HG03354 (cell line): ENCODE measurements at regions not wholly inside any gene's neighbourhood (a gene's known extent, or its start where the extent isn't known, plus 50 kb on each side); places are given as distances from the start of the nearest gene placed in this dataset.

Source experiments
- ATAC-seq: cut with Tn5 transposase; IDR thresholded peaks from one replicate; pipeline ENCODE4 v1.9.1; 2021; ENCODE audit warnings: mild to moderate bottlenecking; ENCODE audit not compliant: unreplicated experiment, poor library complexity, severe bottlenecking

- ATAC-seq: no peak
Observed at GRCh38 chr10:33732161-33732680, 397.8 kb upstream of the NRP1 start.

DNA sequence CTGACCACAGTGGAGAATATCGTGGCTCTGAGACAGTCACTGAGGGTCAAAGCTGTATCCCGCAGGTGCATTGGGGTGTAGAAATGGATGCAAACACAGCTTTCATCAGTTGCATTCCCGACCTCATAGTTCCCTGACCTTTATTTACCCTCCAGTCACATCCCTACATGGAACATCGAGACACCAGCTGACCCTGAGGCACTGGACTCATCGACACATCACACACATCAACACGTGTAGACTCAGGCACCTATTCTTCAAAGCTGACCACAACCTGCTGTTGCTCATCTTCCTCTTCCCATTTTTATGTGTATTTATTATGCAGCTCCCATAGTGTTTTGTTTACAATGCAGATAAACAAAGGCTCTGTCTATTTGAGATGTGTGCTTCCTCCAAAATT, 396.9 kb upstream of the NRP1 start:
- ATAC-seq: no peak

- no peak for ATAC-seq
Observed at GRCh38 chr10:33725430-33725829, 391.0 kb upstream of the NRP1 start.

- no peak for ATAC-seq
Observed at GRCh38 chr10:33723181-33723580, 388.7 kb upstream of the NRP1 start.

DNA sequence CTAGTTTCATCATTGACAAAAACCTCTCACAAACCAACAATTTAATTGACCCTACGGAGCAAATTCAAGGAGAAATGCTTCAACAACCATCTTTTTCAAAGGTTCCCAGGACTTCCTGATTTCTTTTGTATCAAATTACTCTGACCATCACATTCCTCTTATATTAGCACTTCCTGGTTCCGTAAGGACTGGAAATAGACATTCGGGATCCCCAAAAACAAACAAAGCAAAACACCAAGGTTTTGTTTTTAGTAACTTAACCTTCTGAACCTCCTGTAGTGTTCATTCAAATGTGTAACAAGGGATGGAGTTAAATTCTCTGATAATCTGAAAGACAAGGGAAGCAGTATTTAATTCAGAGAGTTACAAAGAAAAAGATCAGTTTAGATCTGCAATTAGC, 387.6 kb upstream of the NRP1 start:
- no peak for ATAC-seq

DNA sequence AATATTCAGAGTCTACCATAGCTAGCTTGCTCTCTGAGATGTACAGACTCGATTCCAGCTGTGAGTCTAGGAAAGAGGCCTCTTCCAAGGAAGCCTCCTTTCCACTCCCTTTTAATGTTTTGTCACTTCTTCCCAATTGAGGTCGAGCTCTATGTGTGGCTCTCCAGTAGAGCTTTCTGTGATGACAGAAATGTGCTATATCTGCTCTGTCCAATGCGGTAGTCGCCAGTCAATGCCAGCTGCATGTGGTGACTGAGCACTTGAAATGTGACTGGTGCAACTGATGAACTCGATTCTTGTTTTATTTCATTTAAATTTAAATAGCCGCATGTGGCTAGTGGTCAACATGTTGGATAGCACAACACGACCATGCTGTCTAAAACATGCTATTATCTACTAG, 387.0 kb upstream of the NRP1 start:
- ATAC-seq: no peak

DNA sequence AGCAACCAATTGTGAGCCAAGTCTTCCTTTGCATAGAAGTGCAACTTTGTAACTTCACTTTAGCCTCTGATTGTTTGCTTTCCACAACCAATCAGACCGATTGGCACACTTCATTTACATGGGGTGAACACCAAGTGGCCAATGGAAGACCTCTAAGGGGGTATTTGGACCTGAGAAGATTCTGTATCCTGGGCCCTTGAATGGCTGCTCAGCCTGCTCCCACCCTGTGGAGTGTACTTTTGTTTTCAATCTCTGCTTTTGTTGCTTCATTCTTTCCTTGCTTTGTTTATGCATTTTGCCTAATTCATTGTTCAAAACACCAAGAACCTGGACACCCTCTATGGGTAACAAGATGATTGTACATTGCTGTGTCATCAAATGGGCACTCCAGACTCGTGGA, 385.7 kb upstream of the NRP1 start:
- ATAC-seq: no peak

DNA sequence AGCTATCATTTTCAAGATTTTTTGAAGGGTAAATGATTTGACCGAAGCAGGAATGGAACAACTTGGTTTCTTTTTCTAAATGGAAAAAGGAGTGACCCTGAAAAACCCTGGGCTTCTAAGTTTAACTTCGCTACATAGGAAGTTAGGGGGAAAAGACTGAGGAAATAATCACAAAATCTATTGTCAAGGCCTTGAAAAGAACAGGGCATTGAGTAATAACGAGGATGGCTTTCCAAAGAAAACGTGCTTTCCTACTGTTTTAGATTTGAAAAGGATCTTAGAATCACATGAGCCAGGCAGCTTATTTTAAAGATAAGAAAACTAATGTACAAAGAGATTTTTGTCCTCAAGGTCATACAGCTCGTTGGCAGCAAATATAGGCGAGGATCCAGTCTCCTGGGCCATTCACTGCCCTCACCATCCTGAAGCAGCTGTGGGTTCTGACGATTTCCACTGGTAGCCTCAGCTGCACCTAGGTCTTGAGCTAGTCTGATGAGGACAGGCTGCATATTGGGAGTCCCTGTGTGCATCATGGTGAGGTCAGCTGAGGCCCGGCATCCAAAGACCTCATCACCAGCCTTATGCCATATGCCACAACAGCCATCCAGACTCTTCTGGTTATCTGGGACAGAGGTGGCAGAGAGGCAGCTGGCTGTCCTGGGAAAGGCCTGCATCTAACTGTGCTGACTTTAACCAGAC, 384.7 kb upstream of the NRP1 start:
- no peak for ATAC-seq

- peak; percentile 60 for ATAC-seq
Observed at GRCh38 chr10:33716501-33717267, 382.2 kb upstream of the NRP1 start.

- ATAC-seq: peak; percentile 80
Observed at GRCh38 chr10:33715303-33715975, 381.0 kb upstream of the NRP1 start.

DNA sequence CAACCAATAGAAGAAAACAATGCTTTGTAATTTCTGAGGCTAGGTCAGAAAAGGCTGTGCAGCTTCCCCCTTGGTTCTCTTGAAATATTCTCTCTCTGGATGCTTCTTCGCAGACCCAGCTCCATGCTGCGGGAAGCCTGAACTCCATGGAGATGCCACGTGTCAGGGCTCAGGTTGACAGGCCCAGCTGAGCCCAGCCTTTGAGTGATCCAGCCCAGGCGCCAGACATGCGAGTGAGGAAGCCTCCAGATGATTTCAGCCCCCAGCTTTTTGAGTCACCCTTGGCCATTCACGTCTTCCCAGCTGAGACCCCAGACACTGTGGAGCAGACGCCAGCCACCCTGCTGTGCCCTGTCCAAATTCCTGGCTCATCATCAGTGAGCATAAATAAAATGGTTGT, 378.4 kb upstream of the NRP1 start:
- no peak for ATAC-seq

GRCh38 chr10:33710006-33710405, 375.5 kb upstream of the NRP1 start:
- ATAC-seq: no peak

DNA sequence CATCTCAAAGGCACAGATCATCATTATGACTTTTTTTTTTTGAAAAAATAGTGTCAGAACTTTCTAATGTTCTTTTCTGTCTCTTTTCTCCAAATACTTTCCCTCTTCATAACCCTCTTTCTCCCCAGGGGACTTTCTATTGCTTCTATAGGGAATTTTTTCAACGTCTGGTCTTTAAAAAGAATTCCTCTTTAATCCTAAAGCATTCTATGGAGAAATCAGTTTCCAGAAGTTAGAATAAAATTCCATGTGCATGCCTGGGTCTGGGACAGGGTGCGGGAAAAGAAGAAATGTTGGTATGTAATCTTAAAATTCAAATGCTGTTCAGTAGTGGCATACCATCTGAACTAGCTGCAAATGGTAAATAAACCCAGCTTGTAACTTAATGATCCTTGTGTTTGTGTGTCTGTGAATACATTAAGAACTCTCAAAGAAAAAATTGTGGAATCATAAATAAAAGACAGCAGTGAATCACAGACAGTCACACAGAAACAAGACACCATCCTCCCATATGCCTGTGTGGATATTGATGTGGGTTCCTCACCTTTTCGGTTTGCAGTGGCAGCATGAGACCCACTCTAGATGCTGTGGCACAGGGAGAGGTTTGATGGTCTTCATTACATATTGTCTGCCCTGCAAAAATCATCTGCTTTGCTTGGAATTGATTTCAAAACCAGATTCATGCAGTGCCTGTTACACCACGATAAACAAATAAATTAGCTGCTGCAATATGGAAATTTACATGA, 374.7 kb upstream of the NRP1 start:
- ATAC-seq: no peak

DNA sequence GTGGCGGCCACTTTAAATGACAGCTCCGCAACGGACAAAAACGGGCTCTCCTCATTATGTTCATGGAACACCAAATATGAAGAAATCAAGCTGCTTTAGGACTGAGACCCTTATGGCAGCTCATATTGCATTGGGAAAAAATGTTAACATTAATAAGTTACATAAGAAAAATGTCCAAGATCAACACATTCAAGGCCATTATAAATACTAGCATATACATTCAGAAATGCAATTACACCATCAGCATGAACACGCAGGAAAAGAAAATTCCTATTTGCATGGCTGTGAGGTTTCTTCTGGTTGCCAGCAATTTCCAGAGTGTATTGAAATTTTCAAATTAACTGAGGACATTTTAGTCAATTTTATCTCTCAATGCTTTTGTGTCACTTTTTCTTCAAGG, 374.1 kb upstream of the NRP1 start:
- no peak for ATAC-seq

DNA sequence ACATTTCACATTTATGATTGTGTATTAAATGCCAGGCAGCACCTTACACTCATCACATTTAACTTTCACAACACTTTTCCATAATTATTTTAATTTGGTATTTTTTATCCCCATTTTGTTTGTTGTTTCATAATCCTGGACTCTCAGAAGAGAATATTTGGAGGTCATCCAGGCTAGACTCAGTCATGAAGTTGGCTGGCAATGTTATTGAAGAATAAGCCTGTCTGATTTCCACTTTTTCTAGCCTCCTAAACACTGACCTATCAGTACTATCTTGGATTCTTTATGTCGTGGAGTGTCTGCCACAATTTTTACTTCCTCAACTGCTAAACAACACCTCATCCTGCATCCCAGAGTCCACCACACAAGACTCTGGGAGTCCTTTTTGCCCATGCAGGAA, 372.3 kb upstream of the NRP1 start:
- ATAC-seq: no peak

GRCh38 chr10:33706191-33706590, 371.7 kb upstream of the NRP1 start:
- no peak for ATAC-seq

- ATAC-seq: no peak
Observed at GRCh38 chr10:33704214-33704830, 369.9 kb upstream of the NRP1 start.

DNA sequence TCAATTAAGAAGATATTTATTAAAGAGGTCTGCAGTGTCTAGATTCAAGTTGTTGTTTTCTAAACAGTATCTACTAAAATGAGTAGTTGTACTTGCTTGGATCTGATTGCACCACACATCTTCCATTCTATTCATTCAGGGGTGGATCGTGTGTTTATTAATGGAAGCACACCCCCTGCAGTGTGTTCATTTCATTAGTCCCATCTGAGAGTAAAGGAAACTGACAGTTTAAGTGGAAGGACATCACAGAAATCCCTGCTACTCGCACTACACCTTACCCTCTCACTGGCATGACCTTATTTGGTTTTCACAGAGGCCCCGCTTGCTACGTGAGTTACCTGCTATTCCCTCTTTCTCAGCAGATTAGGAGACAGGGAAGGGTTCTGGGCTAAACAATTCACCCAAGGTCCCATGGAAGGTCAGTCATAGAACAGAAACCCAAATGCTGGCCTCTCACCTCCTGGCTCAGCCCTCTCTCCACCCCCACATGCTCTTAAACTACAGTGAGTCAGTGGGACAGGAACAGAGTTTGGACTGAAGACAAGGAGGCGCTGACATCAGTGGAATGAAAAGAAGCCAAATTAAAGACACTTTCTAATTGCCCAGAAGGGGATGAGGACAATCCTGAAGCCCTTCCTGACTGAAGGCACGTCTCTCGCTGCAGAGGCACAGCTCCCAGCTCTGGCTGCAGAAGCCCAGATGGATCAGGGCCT, 369.2 kb upstream of the NRP1 start:
- no peak for ATAC-seq

DNA sequence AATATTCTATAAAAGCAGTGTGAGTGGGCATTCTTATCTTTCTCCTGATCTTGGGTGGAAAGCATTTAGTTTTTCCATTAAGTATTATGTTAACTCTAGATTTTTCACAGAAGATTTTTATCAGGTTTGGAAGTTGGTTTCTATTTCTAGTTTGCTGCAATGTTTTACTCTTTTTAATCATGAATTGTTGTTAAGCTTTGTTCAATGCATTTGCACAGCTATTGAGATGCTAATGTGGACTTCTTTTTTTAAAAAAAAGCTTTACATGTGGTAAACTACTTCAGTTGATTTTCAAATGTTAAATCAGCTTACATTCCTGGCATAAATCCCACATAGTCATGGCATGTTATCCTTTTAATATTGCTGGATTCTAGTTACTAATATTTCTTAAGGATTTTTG, 363.6 kb upstream of the NRP1 start:
- ATAC-seq: no peak
